A673 (cell line): ENCODE measurements at regions not wholly inside any gene's neighbourhood (a gene's known extent, or its start where the extent isn't known, plus 50 kb on each side); places are given as distances from the start of the nearest gene placed in this dataset.

ENCODE experiments used
- BruUV-seq: library from RNA; stranded (reverse); fragments of 400-500 nt; replicated peaks from 2 replicates; lab custom pipeline; 2021; lab: Mats Ljungman, UMichigan
- CTCF ChIA-PET: fragments of 300-600 bp; sonication (Branson Sonifier 250); formaldehyde crosslinking; loops from one replicate; lab custom pipeline; 2022; ENCODE audit warnings: antibody characterized with exemption; lab: Charles Lee
- POLR2A ChIA-PET: fragments of 300-600 bp; sonication (Branson Sonifier 250); formaldehyde crosslinking; loops from one replicate; lab custom pipeline; 2022; ENCODE audit warnings: antibody characterized with exemption; ENCODE audit not compliant: low non-redundant PET; lab: Charles Lee
- DNase-seq: peaks from one replicate; pipeline ENCODE4 v3.0.0-alpha.2; 2015; ENCODE audit warnings: low spot score
- H3K27ac ChIP-seq: fragments of 200-600 bp; sonication (generic); 2 replicates; pipeline ENCODE4 v1.5.1; 2016; ENCODE audit warnings: mixed run types, low read depth, mild to moderate bottlenecking, mixed read lengths, antibody characterized with exemption, low read length; ENCODE audit not compliant: poor library complexity, severe bottlenecking
- H3K27me3 ChIP-seq: fragments of 200-600 bp; sonication (generic); replicated peaks from 2 replicates; pipeline ENCODE4 v1.6.1; 2017; ENCODE audit warnings: mixed run types, low read depth, mild to moderate bottlenecking, mixed read lengths, antibody characterized with exemption, low read length; ENCODE audit not compliant: insufficient read depth, poor library complexity
- H3K36me3 ChIP-seq: fragments of 200-600 bp; sonication (generic); 2 replicates; pipeline ENCODE4 v1.6.1; 2016; ENCODE audit warnings: mixed run types, mild to moderate bottlenecking, mixed read lengths, antibody characterized with exemption, low read length; ENCODE audit not compliant: insufficient read depth, poor library complexity, severe bottlenecking
- H3K4me1 ChIP-seq: fragments of 200-600 bp; sonication (generic); 2 replicates; pipeline ENCODE4 v1.6.1; 2017; ENCODE audit warnings: mixed run types, mild to moderate bottlenecking, mixed read lengths, antibody characterized with exemption, low read length; ENCODE audit not compliant: insufficient read depth, poor library complexity, severe bottlenecking
- H3K4me3 ChIP-seq: fragments of 200-600 bp; sonication (generic); 2 replicates; pipeline ENCODE4 v1.5.1; 2016; ENCODE audit warnings: low read depth, mixed run types, mild to moderate bottlenecking, mixed read lengths, low read length; ENCODE audit not compliant: poor library complexity, severe bottlenecking
- H3K9me3 ChIP-seq: fragments of 200-600 bp; sonication (generic); 2 replicates; pipeline ENCODE4 v1.6.1; 2016; ENCODE audit warnings: mixed run types, low read depth, mild to moderate bottlenecking, mixed read lengths, antibody characterized with exemption, low read length; ENCODE audit not compliant: poor library complexity, severe bottlenecking
- CTCF ChIP-seq: fragments of 300-800, 200-600 bp; sonication (generic); conservative IDR thresholded peaks from 2 replicates; pipeline ENCODE4 v1.5.1; 2017; ENCODE audit warnings: low read depth, mild to moderate bottlenecking, antibody characterized with exemption, low read length, moderate library complexity, mixed read lengths
- EZH2 ChIP-seq: fragments of 200-600 bp; sonication (generic); IDR thresholded peaks from 2 replicates; pipeline ENCODE4 v1.6.1; 2017; ENCODE audit warnings: borderline replicate concordance, low read depth, mild to moderate bottlenecking, mixed read lengths, antibody characterized with exemption, low read length; ENCODE audit not compliant: poor library complexity, severe bottlenecking
- intact Hi-C: fragments of 100-400 bp; cut with micrococcal nuclease; formaldehyde crosslinking; loops from one replicate; pipeline ENCODE4 v1.10.0; 2022; ENCODE audit not compliant: unreplicated experiment

GRCh38 chr9:87065981-87066380, 118.7 kb upstream of the GAS1 start:
- ChIA-PET POLR2A (no interaction called here), CTCF (no interaction called here)
- intact Hi-C loops = no loop called here
- no peak for DNase-seq
- no TSS peak for BruUV-seq
- Histone ChIP-seq H3K36me3 (no peaks in the 10 kb centered on the region), H3K27ac (no peak overlapping the region), H3K9me3 (no peaks in the 10 kb centered on the region), H3K4me3 (no peak overlapping the region), H3K27me3 (no peaks in the 10 kb centered on the region), H3K4me1 (no peaks in the 10 kb centered on the region)
- TF ChIP-seq CTCF = no peak
- no peak for TF ChIP-seq EZH2

GRCh38 chr9:87067426-87067825, 120.1 kb upstream of the GAS1 start:
- Histone ChIP-seq H3K4me3 (no peak overlapping the region), H3K27me3 (no peaks in the 10 kb centered on the region), H3K9me3 (no peaks in the 10 kb centered on the region), H3K27ac (no peak overlapping the region), H3K36me3 (no peaks in the 10 kb centered on the region), H3K4me1 (no peaks in the 10 kb centered on the region)
- DNase-seq = no peak
- ChIA-PET CTCF (no interaction called here), POLR2A (no interaction called here)
- intact Hi-C loops = no loop called here
- no peak for TF ChIP-seq EZH2
- no peak for TF ChIP-seq CTCF
- BruUV-seq = no TSS peak

- H3K36me3 ChIP-seq = no peaks in the 10 kb centered on the region
- H3K4me1 ChIP-seq = no peaks in the 10 kb centered on the region
- POLR2A ChIA-PET = no interaction called here
- no peak overlapping the region for H3K27ac ChIP-seq
- no peak for TF ChIP-seq EZH2
- no peak for TF ChIP-seq CTCF
- no peak for DNase-seq
- BruUV-seq = no TSS peak
- no peak overlapping the region for H3K4me3 ChIP-seq
- intact Hi-C loops = no loop called here
- CTCF ChIA-PET = no interaction called here
- no peaks in the 10 kb centered on the region for H3K9me3 ChIP-seq
- no peaks in the 10 kb centered on the region for H3K27me3 ChIP-seq
Observed at GRCh38 chr9:87068177-87068840, 121.0 kb upstream of the GAS1 start.
